GM23248 (cell line): ENCODE measurements at regions not wholly inside any gene's neighbourhood (a gene's known extent, or its start where the extent isn't known, plus 50 kb on each side); places are given as distances from the start of the nearest gene placed in this dataset.
"Not testable (repeated sequence)": the region's sequence is repeated elsewhere in the genome, so short reads cannot be mapped to it uniquely, and the experiment has no call there.

Experiments
- DNase-seq: peaks from one replicate; pipeline ENCODE4 v3.0.0-alpha.2; 2015
- H2AFZ ChIP-seq: fragments of 200-600 bp; sonication (generic); 2 replicates; pipeline ENCODE4 v1.6.1; 2016; ENCODE audit warnings: antibody characterized with exemption
- H3F3A ChIP-seq: fragments of 200-600 bp; sonication (generic); 2 replicates; pipeline ENCODE4 v1.6.1; 2016; ENCODE audit warnings: mild to moderate bottlenecking, antibody characterized with exemption, mixed run types; ENCODE audit not compliant: insufficient read depth
- H3K27ac ChIP-seq: fragments of 200-600 bp; sonication (generic); 2 replicates; pipeline ENCODE4 v1.5.1; 2016; ENCODE audit warnings: mild to moderate bottlenecking
- H3K27me3 ChIP-seq: fragments of 200-600 bp; sonication (generic); replicated peaks from 2 replicates; pipeline ENCODE4 v1.6.1; 2016; ENCODE audit warnings: mild to moderate bottlenecking; ENCODE audit not compliant: insufficient read depth
- H3K36me3 ChIP-seq: fragments of 200-600 bp; sonication (generic); 2 replicates; pipeline ENCODE4 v1.6.1; 2016; ENCODE audit warnings: low read depth, mild to moderate bottlenecking
- H3K4me1 ChIP-seq: fragments of 200-600 bp; sonication (generic); 2 replicates; pipeline ENCODE4 v1.6.1; 2016; ENCODE audit warnings: mild to moderate bottlenecking; ENCODE audit not compliant: insufficient read depth
- H3K4me2 ChIP-seq: fragments of 200-600 bp; sonication (generic); one replicate; pipeline ENCODE4 v1.6.1; 2016; ENCODE audit warnings: mild to moderate bottlenecking; ENCODE audit not compliant: unreplicated experiment
- H3K4me3 ChIP-seq: fragments of 200-600 bp; sonication (generic); 2 replicates; pipeline ENCODE4 v1.5.1; 2016; ENCODE audit warnings: mild to moderate bottlenecking
- H3K79me2 ChIP-seq: fragments of 200-600 bp; sonication (generic); 2 replicates; pipeline ENCODE4 v1.6.1; 2016; ENCODE audit warnings: mild to moderate bottlenecking; ENCODE audit not compliant: insufficient read depth
- H3K9ac ChIP-seq: fragments of 200-600 bp; sonication (generic); 2 replicates; pipeline ENCODE4 v1.6.1; 2016; ENCODE audit warnings: mild to moderate bottlenecking
- H3K9me2 ChIP-seq: fragments of 200-600 bp; sonication (generic); 2 replicates; pipeline ENCODE4 v1.6.1; 2016; ENCODE audit warnings: mixed run types, mild to moderate bottlenecking, moderate library complexity; ENCODE audit not compliant: insufficient read depth
- H3K9me3 ChIP-seq: fragments of 200-600 bp; sonication (generic); one replicate; pipeline ENCODE4 v1.6.1; 2017; ENCODE audit warnings: low read depth
- H4K20me1 ChIP-seq: fragments of 200-600 bp; sonication (generic); 2 replicates; pipeline ENCODE4 v1.6.0; 2016; ENCODE audit not compliant: insufficient read depth
- EZH2 ChIP-seq: fragments of 200-600 bp; sonication (generic); IDR thresholded peaks from 2 replicates; pipeline ENCODE4 v1.6.1; 2018; ENCODE audit warnings: antibody characterized with exemption, mild to moderate bottlenecking; ENCODE audit not compliant: insufficient read depth, poor library complexity, severe bottlenecking
- EZH2phosphoT487 ChIP-seq: fragments of 200-600 bp; sonication (generic); IDR thresholded peaks from 2 replicates; pipeline ENCODE4 v1.6.1; 2018; ENCODE audit warnings: antibody characterized with exemption, moderate library complexity, mild to moderate bottlenecking, low read depth; ENCODE audit not compliant: insufficient read depth
- WGBS, 2 experiments: methylation state at CpG; one replicate each; pipeline ENCODE4 v1.1.6; 2015 to 2017; ENCODE audit warnings: low lambda C conversion rate in 2 of 2, low coverage in 1 of 2; ENCODE audit errors: missing lambda C conversion rate in 2 of 2; 5-methylcytosine and 5-hydroxymethylcytosine counted together
- in situ Hi-C: fragments of 300-500 bp; cut with MboI; formaldehyde crosslinking; loops from 2 replicates; pipeline ENCODE4 v1.15.0; 2020

DNA sequence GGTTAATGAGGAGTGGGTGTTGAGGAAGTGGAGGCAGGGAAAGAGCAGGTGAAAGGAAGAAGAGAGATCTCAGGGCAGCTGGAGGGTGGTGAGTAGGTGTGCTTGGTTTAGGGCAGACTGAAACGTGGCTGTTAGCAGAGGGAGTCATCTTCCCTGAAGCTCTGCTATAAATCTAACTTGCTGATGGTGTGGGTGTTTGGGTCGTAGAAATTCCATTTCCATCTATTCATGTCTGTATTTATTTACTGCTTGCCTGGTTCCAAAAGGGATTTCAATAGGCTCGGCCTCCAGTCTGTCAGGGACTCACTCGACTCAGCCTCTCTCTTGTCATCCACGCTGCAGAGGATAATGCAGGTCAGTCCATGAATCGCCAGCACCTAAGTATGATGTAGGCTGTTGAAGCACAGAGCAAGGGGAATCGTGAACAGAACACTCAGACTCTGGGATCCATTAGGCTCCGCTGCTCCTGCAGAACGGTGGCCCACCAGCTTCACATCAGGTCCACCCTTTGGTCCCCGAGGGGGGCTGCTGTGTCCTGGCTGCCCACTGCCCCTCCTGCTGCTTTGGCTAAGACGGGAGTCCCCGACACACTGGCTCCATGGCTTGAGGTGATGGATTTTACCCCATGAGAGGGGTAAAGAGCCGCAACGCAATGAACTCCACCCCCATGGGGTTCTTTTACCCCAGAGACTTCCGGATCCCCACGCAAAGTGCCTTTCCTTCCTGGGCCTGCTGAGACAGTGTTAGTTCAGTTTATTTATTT, 156.2 kb downstream of the RHOU start:
- Histone ChIP-seq H3K9ac (no peak overlapping the region), H3K9me3 (no peaks in the 10 kb centered on the region), H3K36me3 (no peaks in the 10 kb centered on the region), H2AFZ (no peak overlapping the region), H3K9me2 (no peaks in the 10 kb centered on the region), H3K79me2 (no peaks in the 10 kb centered on the region), H3K4me2 (no peak overlapping the region), H3K27me3 (peaks cover 13% of the 10 kb centered on the region; the same call in 1 of the 2 replicates), H3K4me3 (no peak overlapping the region), H3F3A (no peaks in the 10 kb centered on the region), H3K27ac (no peak overlapping the region), H3K4me1 (no peaks in the 10 kb centered on the region), H4K20me1 (no peaks in the 10 kb centered on the region)
- peak; percentile 63 for DNase-seq
- 54 to 56% methylated on average over 16 of the region's 16 CpGs for WGBS, 2 experiments
- in situ Hi-C loops, result no loop called here
- no peak for TF ChIP-seq EZH2phosphoT487
- no peak for TF ChIP-seq EZH2

DNA sequence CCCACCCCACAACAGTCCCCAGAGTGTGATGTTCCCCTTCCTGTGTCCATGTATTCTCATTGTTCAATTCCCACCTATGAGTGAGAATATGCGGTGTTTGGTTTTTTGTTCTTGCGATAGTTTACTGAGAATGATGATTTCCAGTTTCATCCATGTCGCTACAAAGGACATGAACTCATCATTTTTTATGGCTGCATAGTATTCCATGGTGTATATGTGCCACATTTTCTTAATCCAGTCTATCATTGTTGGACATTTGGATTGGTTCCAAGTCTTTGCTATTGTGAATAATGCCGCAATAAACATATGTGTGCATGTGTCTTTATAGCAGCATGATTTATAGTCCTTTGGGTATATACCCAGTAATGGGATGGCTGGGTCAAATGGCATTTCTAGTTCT, 156.9 kb downstream of the RHOU start:
- H3K4me1 ChIP-seq, H3K36me3 ChIP-seq, H3K9me3 ChIP-seq, H3K4me2 ChIP-seq, H3K9ac ChIP-seq, H2AFZ ChIP-seq, DNase-seq, H3F3A ChIP-seq, H3K27ac ChIP-seq, H3K9me2 ChIP-seq, H3K4me3 ChIP-seq, H3K79me2 ChIP-seq, in situ Hi-C loops, H4K20me1 ChIP-seq: not testable (repeated sequence)
- 51 to 81% methylated on average over 3 to 4 of the region's 4 CpGs for WGBS, 2 experiments
- H3K27me3 ChIP-seq, result peaks cover 13% of the 10 kb centered on the region; the same call in 1 of the 2 replicates

- H3K27me3 ChIP-seq, result peaks cover 7% of the 10 kb centered on the region; the same call in 1 of the 2 replicates
- no peaks in the 10 kb centered on the region for H3K79me2 ChIP-seq
- H3F3A ChIP-seq, result no peaks in the 10 kb centered on the region
- no peak overlapping the region for H3K4me2 ChIP-seq
- H3K27ac ChIP-seq, result no peak overlapping the region
- TF ChIP-seq EZH2, result no peak
- no peak for TF ChIP-seq EZH2phosphoT487
- H3K9ac ChIP-seq, result no peak overlapping the region
- no peaks in the 10 kb centered on the region for H3K9me3 ChIP-seq
- in situ Hi-C loops, result no loop called here
- H3K9me2 ChIP-seq, result no peaks in the 10 kb centered on the region
- DNase-seq, result no peak
- WGBS, 2 experiments, result 79% methylated on average over 10 of the region's 10 CpGs
- H4K20me1 ChIP-seq, result no peaks in the 10 kb centered on the region
- H2AFZ ChIP-seq, result no peak overlapping the region
- no peaks in the 10 kb centered on the region for H3K36me3 ChIP-seq
- no peak overlapping the region for H3K4me3 ChIP-seq
- H3K4me1 ChIP-seq, result no peaks in the 10 kb centered on the region
Measured at GRCh38 chr1:228894442-228894989, 159.2 kb downstream of the RHOU start.

DNA sequence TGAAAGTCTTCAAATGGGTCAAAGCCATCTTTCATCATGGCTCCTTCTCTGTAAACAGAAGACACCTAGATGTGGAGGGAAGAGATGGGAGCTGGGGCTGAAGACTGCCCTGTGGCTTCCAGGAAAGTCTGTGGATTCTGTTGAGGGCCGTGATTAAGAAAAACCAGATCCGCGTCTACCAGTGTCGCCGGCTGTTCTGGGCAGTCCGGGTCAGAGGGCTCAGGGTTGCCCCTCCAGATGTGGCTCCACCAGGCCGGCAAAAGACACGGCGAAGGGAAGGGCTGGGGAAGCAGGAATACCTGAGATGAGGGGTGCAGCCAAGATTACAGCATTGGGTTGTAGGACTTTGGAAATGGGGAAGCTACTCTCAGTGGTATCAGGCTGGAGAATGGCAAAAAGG, 162.6 kb downstream of the RHOU start:
- Histone ChIP-seq H3K9me3 (no peaks in the 10 kb centered on the region), H3K4me2 (no peak overlapping the region), H3F3A (no peaks in the 10 kb centered on the region), H2AFZ (no peak overlapping the region), H3K36me3 (no peaks in the 10 kb centered on the region), H4K20me1 (no peaks in the 10 kb centered on the region), H3K4me1 (peaks cover 5% of the 10 kb centered on the region; the same call in 1 of the 2 replicates), H3K27ac (no peak overlapping the region), H3K9me2 (no peaks in the 10 kb centered on the region), H3K79me2 (no peaks in the 10 kb centered on the region), H3K4me3 (no peak overlapping the region), H3K9ac (no peak overlapping the region), H3K27me3 (peaks cover 18% of the 10 kb centered on the region; the same call in 1 of the 2 replicates)
- TF ChIP-seq EZH2phosphoT487, result no peak
- no peak for TF ChIP-seq EZH2
- in situ Hi-C loops, result no loop called here
- WGBS, 2 experiments, result 93 to 96% methylated on average over 7 to 9 of the region's 9 CpGs
- DNase-seq, result no peak
